ENCODE measurements at regions not wholly inside any gene's neighbourhood (a gene's known extent, or its start where the extent isn't known, plus 50 kb on each side); places are given as distances from the start of the nearest gene placed in this dataset.

DNA sequence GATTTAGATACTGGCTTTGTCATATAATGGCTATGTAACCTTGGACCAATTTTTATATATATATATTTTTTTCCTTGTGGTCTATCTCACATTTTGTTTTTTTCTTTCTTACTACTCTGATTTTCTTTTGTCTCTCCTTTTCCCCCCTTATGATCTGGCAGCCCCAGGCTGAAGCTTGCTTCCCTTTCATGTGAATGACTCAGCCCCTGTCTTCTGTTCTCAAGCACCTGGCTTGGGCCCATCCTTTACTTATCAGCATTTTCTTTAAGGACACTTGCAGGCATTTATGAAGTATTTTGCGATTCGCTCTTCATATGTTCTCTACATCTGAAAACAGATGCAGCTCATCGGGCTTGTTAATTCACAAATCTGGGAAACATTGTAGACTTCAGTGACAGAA, 163.6 kb downstream of the SPRY2 start:
- no peaks in the 10 kb centered on the region for H3K9me3 ChIP-seq (ENCODE audit: control insufficient read depth, low read depth, low read length)
- no peak overlapping the region for H2BK15ac ChIP-seq (ENCODE audit: low read depth, low read length)
- WGBS (ENCODE audit: extremely low coverage, insufficient read length, low lambda C conversion rate), result no CpG with 5 or more reads among the region's 3 CpGs
- TF ChIP-seq, protein P1, sequence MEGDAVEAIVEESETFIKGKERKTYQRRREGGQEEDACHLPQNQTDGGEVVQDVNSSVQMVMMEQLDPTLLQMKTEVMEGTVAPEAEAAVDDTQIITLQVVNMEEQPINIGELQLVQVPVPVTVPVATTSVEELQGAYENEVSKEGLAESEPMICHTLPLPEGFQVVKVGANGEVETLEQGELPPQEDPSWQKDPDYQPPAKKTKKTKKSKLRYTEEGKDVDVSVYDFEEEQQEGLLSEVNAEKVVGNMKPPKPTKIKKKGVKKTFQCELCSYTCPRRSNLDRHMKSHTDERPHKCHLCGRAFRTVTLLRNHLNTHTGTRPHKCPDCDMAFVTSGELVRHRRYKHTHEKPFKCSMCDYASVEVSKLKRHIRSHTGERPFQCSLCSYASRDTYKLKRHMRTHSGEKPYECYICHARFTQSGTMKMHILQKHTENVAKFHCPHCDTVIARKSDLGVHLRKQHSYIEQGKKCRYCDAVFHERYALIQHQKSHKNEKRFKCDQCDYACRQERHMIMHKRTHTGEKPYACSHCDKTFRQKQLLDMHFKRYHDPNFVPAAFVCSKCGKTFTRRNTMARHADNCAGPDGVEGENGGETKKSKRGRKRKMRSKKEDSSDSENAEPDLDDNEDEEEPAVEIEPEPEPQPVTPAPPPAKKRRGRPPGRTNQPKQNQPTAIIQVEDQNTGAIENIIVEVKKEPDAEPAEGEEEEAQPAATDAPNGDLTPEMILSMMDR (conservative IDR thresholded peaks at IDR 0.05), result no peak
- H4K5ac ChIP-seq (ENCODE audit: insufficient read length, low read depth, low read length), result no peak overlapping the region
- H2AK5ac ChIP-seq (ENCODE audit: insufficient read length, low read length), result no peak overlapping the region
- H3K4me2 ChIP-seq (ENCODE audit: insufficient read depth, insufficient read length, low read length), result no peak overlapping the region
- Mint-ChIP-seq H3K36me3 (ENCODE audit: insufficient read depth in 1 of 3, low read depth in 3 of 3) (no peaks in the 10 kb centered on the region; a peak in 2 of 7 replicates), H3K4me3 (no peak overlapping the region), H3K27ac (no peak overlapping the region; a peak in 1 of 7 replicates), H3K4me1 (peaks cover 17 to 19% of the 10 kb centered on the region in 2 experiments), H3K27me3 (ENCODE audit: low read depth) (no peaks in the 10 kb centered on the region), H3K9me3 (peaks cover 0 to 3% of the 10 kb centered on the region in 2 experiments; a peak in 2 of 5 replicates)
- H3T11ph ChIP-seq (ENCODE audit: low read length), result no peak overlapping the region
- H2AFZ ChIP-seq (ENCODE audit: low read length), result no peak overlapping the region
- H3K79me1 ChIP-seq (ENCODE audit: insufficient read depth, low read depth, low read length, poor library complexity, severe bottlenecking), result no peaks in the 10 kb centered on the region
- H3K79me2 ChIP-seq (ENCODE audit: insufficient read depth, low read length), result no peaks in the 10 kb centered on the region
- H3K18ac ChIP-seq (ENCODE audit: insufficient read length, low read depth, low read length), result no peak overlapping the region
- H2BK20ac ChIP-seq (ENCODE audit: low read depth, low read length, poor library complexity, severe bottlenecking), result no peak overlapping the region
- H3K14ac ChIP-seq (ENCODE audit: insufficient read depth, low read length), result no peak overlapping the region
- H4K20me1 ChIP-seq (ENCODE audit: control insufficient read depth, insufficient read depth, insufficient read length), result no peaks in the 10 kb centered on the region
- no peak overlapping the region for H2BK120ac ChIP-seq (ENCODE audit: low read depth, low read length, poor library complexity, severe bottlenecking)
- DNase-seq, result peak; percentile 44
- H3K9ac ChIP-seq (ENCODE audit: extremely low read depth, insufficient read length, low read length), result no peak overlapping the region
- H3K27me3 ChIP-seq (ENCODE audit: insufficient read depth, low read length), result no peaks in the 10 kb centered on the region
- H2BK5ac ChIP-seq (ENCODE audit: insufficient read length, low read length), result no peak overlapping the region
- H3K4me1 ChIP-seq (ENCODE audit: insufficient read depth, low read length), result peaks cover 2% of the 10 kb centered on the region; the same call in 1 of the 2 replicates
- H4K91ac ChIP-seq (ENCODE audit: insufficient read length, low read depth, low read length), result no peak overlapping the region
- H3K4ac ChIP-seq (ENCODE audit: low read depth, low read length), result no peak overlapping the region
- no peak overlapping the region for H3K56ac ChIP-seq (ENCODE audit: insufficient read length, low read depth, low read length)
- H2BK12ac ChIP-seq (ENCODE audit: insufficient read length, low read depth, low read length), result no peak overlapping the region
- no peak overlapping the region for H3K27ac ChIP-seq (ENCODE audit: insufficient read length, low read depth, low read length)
- H3K23me2 ChIP-seq (ENCODE audit: insufficient read length, low read depth, low read length, poor library complexity, severe bottlenecking), result no peaks in the 10 kb centered on the region
- no peak overlapping the region for H4K8ac ChIP-seq (replicated peaks; ENCODE audit: insufficient read length, low read depth, low read length)
- no peak overlapping the region for H3K23ac ChIP-seq (ENCODE audit: insufficient read length, low read depth, low read length)
